Posterior cingulate gyrus (tissue), 11 donors: ENCODE measurements at regions not wholly inside any gene's neighbourhood (a gene's known extent, or its start where the extent isn't known, plus 50 kb on each side); places are given as distances from the start of the nearest gene placed in this dataset.

Source experiments
- DNase-seq, 10 donors: peaks; one replicate each; pipeline versions ENCODE4 v3.0.0 to v3.0.0-alpha.2; 2020 to 2021; ENCODE audit warnings: mixed read lengths in 3 of 10
- intact Hi-C: fragments of 100-400 bp; cut with DNase I; formaldehyde crosslinking; loops from one replicate; pipeline ENCODE4 v1.15.1; 2023

- no peak for DNase-seq
- intact Hi-C loops: no loop called here
Measured at GRCh38 chr14:95394297-95395097, 74.8 kb upstream of the CLMN start.

GRCh38 chr14:95392841-95393240 is 73.1 kb upstream of the CLMN start:
- peak in 1 of 10 donors; percentile 76 for DNase-seq
- intact Hi-C loops: no loop called here

GRCh38 chr14:95391331-95391730 is 71.6 kb upstream of the CLMN start:
- DNase-seq: no peak
- intact Hi-C loops: no loop called here

GRCh38 chr14:95389471-95390011 is 69.8 kb upstream of the CLMN start:
- intact Hi-C loops: no loop called here
- peak in 2 of 10 donors; percentile 21 to 64 for DNase-seq

GRCh38 chr14:95388699-95389098 is 69.0 kb upstream of the CLMN start:
- intact Hi-C loops: no loop called here
- no peak for DNase-seq

GRCh38 chr14:95387826-95388445 is 68.2 kb upstream of the CLMN start:
- intact Hi-C loops: no loop called here
- no peak for DNase-seq

- no peak for DNase-seq
- intact Hi-C loops: no loop called here
Measured at GRCh38 chr14:95386536-95387095, 66.9 kb upstream of the CLMN start.

- intact Hi-C loops: no loop called here
- no peak for DNase-seq
Measured at GRCh38 chr14:95385701-95386100, 66.0 kb upstream of the CLMN start.

GRCh38 chr14:95382747-95383146 is 63.0 kb upstream of the CLMN start:
- DNase-seq: no peak
- intact Hi-C loops: no loop called here

- intact Hi-C loops: no loop called here
- no peak for DNase-seq
Measured at GRCh38 chr14:95381726-95382125, 62.0 kb upstream of the CLMN start.

GRCh38 chr14:95380350-95381042 is 60.8 kb upstream of the CLMN start:
- no peak for DNase-seq
- intact Hi-C loops: no loop called here

- intact Hi-C loops: no loop called here
- DNase-seq: no peak
Measured at GRCh38 chr14:95379634-95380033, 59.9 kb upstream of the CLMN start.

GRCh38 chr14:95375539-95376109 is 55.9 kb upstream of the CLMN start:
- DNase-seq: peak in 1 of 10 donors; percentile 34
- intact Hi-C loops: no loop called here

- intact Hi-C loops: no loop called here
- DNase-seq: no peak
Measured at GRCh38 chr14:95374239-95374997, 54.7 kb upstream of the CLMN start.

GRCh38 chr14:95370076-95370475 is 50.4 kb upstream of the CLMN start:
- intact Hi-C loops: no loop called here
- DNase-seq: no peak
